Stimulated activated CD4-positive, alpha-beta T cell treated with anti-CD3 and anti-CD28 coated beads, Interleukin-1b, Interleukin-23, amount 100 ng/mL, for 4 hours (primary cell): ENCODE measurements at regions not wholly inside any gene's neighbourhood (a gene's known extent, or its start where the extent isn't known, plus 50 kb on each side); places are given as distances from the start of the nearest gene placed in this dataset.

Experiments used
- DNase-seq, 2 donors: peaks; one replicate each; pipeline ENCODE4 v3.0.0-alpha.2; 2020; ENCODE audit warnings: low read depth in 2 of 2

- DNase-seq = peak; percentile 88
These were observed 52.0 kb downstream of the RPP21 start for GRCh38 chr6:30396833-30397479.

- DNase-seq = no peak
These were observed 52.7 kb downstream of the RPP21 start for GRCh38 chr6:30397697-30398096.

- DNase-seq = no peak
These were observed 54.6 kb downstream of the RPP21 start for GRCh38 chr6:30399390-30400058.

GRCh38 chr6:30405934-30406333 is 61.0 kb downstream of the RPP21 start:
- no peak for DNase-seq

- DNase-seq = no peak
These were observed 64.2 kb downstream of the RPP21 start for GRCh38 chr6:30409184-30409583.

GRCh38 chr6:30411515-30412207 is 66.7 kb downstream of the RPP21 start:
- peak; percentile 42 to 55 for DNase-seq

- DNase-seq = no peak
These were observed 70.9 kb upstream of the HLA-E start for GRCh38 chr6:30418448-30418847.

DNA sequence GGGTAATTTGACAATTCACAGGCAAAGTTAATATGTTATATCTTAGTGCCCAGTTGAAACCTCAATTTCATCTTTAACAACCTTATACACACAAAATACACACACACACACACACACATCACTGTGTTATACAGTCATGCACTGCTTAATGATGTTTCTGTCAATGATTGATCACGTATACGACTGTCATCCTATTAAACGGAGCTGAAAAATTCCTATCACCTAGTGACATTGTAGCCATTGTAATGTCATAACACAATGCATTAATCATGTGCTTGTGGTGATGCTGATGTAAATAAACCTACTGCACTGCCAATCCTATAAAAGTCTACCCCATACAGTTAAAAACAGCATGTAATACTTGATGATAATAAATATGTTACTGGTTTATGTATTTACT is 64.8 kb upstream of the HLA-E start:
- DNase-seq = no peak
